ENCODE measurements at regions not wholly inside any gene's neighbourhood (a gene's known extent, or its start where the extent isn't known, plus 50 kb on each side); places are given as distances from the start of the nearest gene placed in this dataset.

- no peaks in the 10 kb centered on the region for H3K27me3 ChIP-seq (ENCODE audit: insufficient read depth, low read length)
- no peaks in the 10 kb centered on the region for H3F3A ChIP-seq (ENCODE audit: insufficient read depth, low read length)
- no peak overlapping the region for H3K9ac ChIP-seq (ENCODE audit: low read length)
- no peaks in the 10 kb centered on the region for H4K20me1 ChIP-seq (ENCODE audit: insufficient read depth, low read length)
- TF ChIP-seq CTCF (IDR thresholded peaks at IDR 0.05; ENCODE audit: low read length) (no peak), EZH2 (IDR thresholded peaks at IDR 0.05; ENCODE audit: borderline replicate concordance, low read length) (no peak)
- no peak overlapping the region for H2AFZ ChIP-seq (ENCODE audit: low read length)
- no peaks in the 10 kb centered on the region for H3K9me3 ChIP-seq (ENCODE audit: low read length)
- H3K27ac ChIP-seq (ENCODE audit: low read depth, low read length, poor library complexity, severe bottlenecking): no peak overlapping the region
- no peaks in the 10 kb centered on the region for H3K79me2 ChIP-seq (ENCODE audit: insufficient read depth, low read length)
- no peak overlapping the region for H3K4me2 ChIP-seq (ENCODE audit: low read length)
- H3K4me1 ChIP-seq (ENCODE audit: insufficient read depth, low read length, severe bottlenecking): no peaks in the 10 kb centered on the region
- no peaks in the 10 kb centered on the region for H3K9me2 ChIP-seq (ENCODE audit: low read depth, low read length)
- H3K4me3 ChIP-seq (ENCODE audit: low read depth, low read length, poor library complexity, severe bottlenecking): no peak overlapping the region
- no peaks in the 10 kb centered on the region for H3K36me3 ChIP-seq (ENCODE audit: insufficient read depth, low read length)
These were observed 115.0 kb upstream of the BACE2 start for GRCh38 chr21:41052820-41053555.

- TF ChIP-seq CTCF (IDR thresholded peaks at IDR 0.05; ENCODE audit: low read length) (no peak), EZH2 (IDR thresholded peaks at IDR 0.05; ENCODE audit: borderline replicate concordance, low read length) (no peak)
- H3K4me3 ChIP-seq (ENCODE audit: low read depth, low read length, poor library complexity, severe bottlenecking): no peak overlapping the region
These were observed 113.9 kb upstream of the BACE2 start for GRCh38 chr21:41054018-41054578.

GRCh38 chr21:41055266-41055665 is 112.7 kb upstream of the BACE2 start:
- Histone ChIP-seq H3K4me1 (ENCODE audit: insufficient read depth, low read length, severe bottlenecking) (no peaks in the 10 kb centered on the region), H3F3A (ENCODE audit: insufficient read depth, low read length) (no peaks in the 10 kb centered on the region), H3K9me2 (ENCODE audit: low read depth, low read length) (no peaks in the 10 kb centered on the region), H3K79me2 (ENCODE audit: insufficient read depth, low read length) (no peaks in the 10 kb centered on the region), H4K20me1 (ENCODE audit: insufficient read depth, low read length) (no peaks in the 10 kb centered on the region), H3K27me3 (ENCODE audit: insufficient read depth, low read length) (no peaks in the 10 kb centered on the region), H3K9me3 (ENCODE audit: low read length) (no peaks in the 10 kb centered on the region), H3K36me3 (ENCODE audit: insufficient read depth, low read length) (no peaks in the 10 kb centered on the region), H3K27ac (ENCODE audit: low read depth, low read length, poor library complexity, severe bottlenecking) (no peak overlapping the region), H3K4me2 (ENCODE audit: low read length) (no peak overlapping the region), H3K4me3 (ENCODE audit: low read depth, low read length, poor library complexity, severe bottlenecking) (no peak overlapping the region), H3K9ac (ENCODE audit: low read length) (no peak overlapping the region), H2AFZ (ENCODE audit: low read length) (no peak overlapping the region)
- TF ChIP-seq EZH2 (IDR thresholded peaks at IDR 0.05; ENCODE audit: borderline replicate concordance, low read length): no peak
- no peak for TF ChIP-seq CTCF (IDR thresholded peaks at IDR 0.05; ENCODE audit: low read length)

More at GRCh38 chr21:41054018-41054578, 113.9 kb upstream of the BACE2 start:
- Histone ChIP-seq H3K9ac (ENCODE audit: low read length) (no peak overlapping the region), H3K9me2 (ENCODE audit: low read depth, low read length) (no peaks in the 10 kb centered on the region), H3K79me2 (ENCODE audit: insufficient read depth, low read length) (no peaks in the 10 kb centered on the region), H3F3A (ENCODE audit: insufficient read depth, low read length) (no peaks in the 10 kb centered on the region), H3K27me3 (ENCODE audit: insufficient read depth, low read length) (no peaks in the 10 kb centered on the region), H2AFZ (ENCODE audit: low read length) (no peak overlapping the region), H3K4me1 (ENCODE audit: insufficient read depth, low read length, severe bottlenecking) (no peaks in the 10 kb centered on the region), H3K4me2 (ENCODE audit: low read length) (no peak overlapping the region), H3K9me3 (ENCODE audit: low read length) (no peaks in the 10 kb centered on the region), H3K27ac (ENCODE audit: low read depth, low read length, poor library complexity, severe bottlenecking) (no peak overlapping the region), H3K36me3 (ENCODE audit: insufficient read depth, low read length) (no peaks in the 10 kb centered on the region), H4K20me1 (ENCODE audit: insufficient read depth, low read length) (no peaks in the 10 kb centered on the region)
